HG03159 (cell line): ENCODE measurements at regions not wholly inside any gene's neighbourhood (a gene's known extent, or its start where the extent isn't known, plus 50 kb on each side); places are given as distances from the start of the nearest gene placed in this dataset.

Experiments used
- ATAC-seq: cut with Tn5 transposase; IDR thresholded peaks from one replicate; pipeline ENCODE4 v1.9.1; 2021; ENCODE audit warnings: mild to moderate bottlenecking, moderate library complexity; ENCODE audit not compliant: unreplicated experiment

DNA sequence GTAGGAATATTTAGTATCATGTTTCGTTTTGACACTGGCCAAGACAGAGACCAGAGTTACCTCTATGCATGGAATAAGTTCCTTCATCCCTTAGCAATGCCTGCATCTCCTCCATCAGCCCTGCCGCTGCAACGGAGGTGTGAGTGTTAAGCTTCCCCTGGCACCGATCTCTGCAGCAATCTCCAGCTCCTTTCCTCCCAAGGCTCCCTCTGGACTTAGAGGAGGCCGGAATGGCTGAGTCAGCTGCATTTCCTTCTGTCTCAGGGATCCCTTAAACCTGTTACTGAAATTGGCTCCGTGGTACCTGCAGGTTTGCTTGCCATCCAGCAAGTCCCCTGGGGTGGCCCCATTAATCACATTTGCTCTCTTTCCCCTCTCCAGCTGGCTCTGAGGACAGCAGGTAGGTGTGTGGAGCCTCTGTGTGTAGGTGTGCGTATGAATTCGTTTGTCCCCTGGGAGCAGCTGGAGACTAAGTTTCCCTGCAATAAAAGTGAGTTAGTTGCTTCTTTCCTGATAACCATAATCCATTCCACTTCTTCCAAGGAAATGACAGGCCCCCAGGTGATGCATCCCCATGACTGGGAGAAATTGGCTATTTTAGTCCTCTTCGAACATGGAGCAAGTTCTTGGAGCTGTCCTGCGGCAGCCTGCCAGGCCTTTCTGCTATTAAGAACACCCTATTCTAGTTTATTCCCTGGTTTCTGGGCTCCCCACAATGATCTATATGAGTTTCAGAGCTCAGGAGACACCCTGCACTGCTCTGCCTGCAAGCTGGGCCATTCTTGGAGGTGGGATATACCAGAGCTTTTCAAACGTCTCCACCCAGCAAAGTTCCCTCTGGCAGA lies 457.2 kb upstream of the CADM1 start:
- ATAC-seq, result no peak

DNA sequence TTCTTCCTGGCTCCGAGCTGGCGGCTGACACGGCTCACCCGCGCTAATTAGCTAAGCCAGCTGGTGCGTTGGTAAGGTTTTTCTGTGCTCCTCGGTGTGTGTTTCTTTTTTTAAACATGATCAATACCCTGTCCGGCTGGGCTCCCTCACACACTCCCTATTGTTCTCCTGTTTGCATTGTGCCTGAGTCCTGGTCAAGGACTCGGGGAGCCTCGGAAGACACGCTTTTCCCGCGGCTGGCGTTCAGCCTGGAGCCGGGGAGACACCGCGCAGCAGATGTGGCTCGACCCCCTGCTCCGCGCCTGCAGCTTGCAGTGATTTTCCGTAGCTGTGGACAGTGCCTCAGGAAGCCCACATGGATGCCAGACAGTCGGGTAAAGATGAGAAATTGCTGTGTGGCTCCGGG lies 454.9 kb upstream of the CADM1 start:
- ATAC-seq, result no peak

GRCh38 chr11:115958089-115959000 lies 454.1 kb upstream of the CADM1 start:
- no peak for ATAC-seq

- ATAC-seq, result no peak
These were observed 451.6 kb upstream of the CADM1 start for GRCh38 chr11:115955803-115956202.

- no peak for ATAC-seq
These were observed 446.4 kb upstream of the CADM1 start for GRCh38 chr11:115950660-115951059.

DNA sequence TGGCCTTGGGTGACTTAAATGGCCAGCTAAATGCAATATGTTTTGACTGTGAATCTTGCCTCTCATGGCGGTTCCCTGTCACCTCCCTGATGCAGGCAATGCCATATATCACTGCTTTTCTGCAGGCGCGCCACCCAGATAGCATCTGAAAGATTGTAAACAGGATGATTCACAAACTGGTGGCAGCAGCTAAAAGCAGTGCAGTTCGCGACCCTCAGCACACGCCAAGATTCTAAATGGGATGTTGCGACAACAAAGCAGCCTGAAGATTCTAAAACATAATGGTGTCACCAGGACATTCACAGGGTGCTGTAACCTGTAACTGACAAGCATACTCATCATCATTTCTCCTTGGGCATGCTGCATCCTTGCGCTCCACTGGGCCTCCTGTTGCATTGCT lies 440.4 kb upstream of the CADM1 start:
- no peak for ATAC-seq

DNA sequence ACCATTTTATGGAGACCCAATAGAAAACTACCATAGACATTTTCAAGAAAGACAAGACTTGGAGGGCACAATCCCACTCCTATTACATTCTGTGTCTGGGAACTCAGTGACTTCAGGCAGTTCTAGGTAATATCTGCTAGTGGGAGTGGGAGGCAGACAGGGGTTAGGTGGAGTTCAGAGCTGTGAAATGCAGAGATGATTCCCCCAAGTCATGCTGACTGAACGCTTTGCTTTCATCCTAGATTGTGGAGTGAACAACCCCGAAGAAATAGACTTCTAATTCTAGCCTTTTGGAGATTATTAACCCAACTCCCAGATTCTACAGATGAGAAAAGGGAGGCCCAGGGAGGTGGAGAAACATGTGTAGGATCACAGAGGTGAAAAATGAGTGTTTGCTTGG lies 437.8 kb upstream of the CADM1 start:
- no peak for ATAC-seq

- no peak for ATAC-seq
These were observed 437.3 kb upstream of the CADM1 start for GRCh38 chr11:115941481-115941993.

GRCh38 chr11:115941044-115941443 lies 436.8 kb upstream of the CADM1 start:
- ATAC-seq, result no peak

DNA sequence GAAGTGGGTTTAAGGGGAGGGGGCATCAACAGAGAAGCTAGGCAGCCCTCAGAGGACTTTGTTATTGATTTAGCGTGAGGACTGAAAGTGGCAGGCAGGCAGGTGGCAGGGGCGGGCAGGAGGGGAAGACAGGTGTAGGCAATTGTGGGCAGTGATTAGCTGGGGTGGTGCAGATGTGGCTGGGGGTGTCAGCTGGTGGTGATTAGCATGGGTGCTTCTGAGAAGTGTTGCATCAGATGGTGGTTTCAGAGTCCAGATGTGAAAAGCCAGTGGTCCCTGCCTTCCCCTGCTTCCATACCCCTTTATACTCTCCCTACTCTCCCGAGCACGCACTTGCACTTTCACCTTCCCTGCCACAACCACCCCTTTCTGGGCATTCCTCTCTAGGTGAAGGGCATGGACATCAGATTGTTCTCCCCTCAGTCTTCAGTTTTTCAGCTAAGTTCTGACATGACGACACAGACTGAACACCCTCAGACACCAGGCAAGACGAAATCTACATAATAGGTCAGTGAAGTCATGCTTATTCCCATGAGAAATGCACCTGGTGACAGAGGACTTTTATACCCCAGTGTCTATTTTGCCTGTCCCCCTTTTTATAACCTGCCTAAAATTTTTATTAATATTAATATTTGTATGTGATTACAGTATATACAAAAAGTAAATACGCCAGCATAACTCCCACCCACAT lies 435.7 kb upstream of the CADM1 start:
- no peak for ATAC-seq

GRCh38 chr11:115939104-115939730 lies 435.0 kb upstream of the CADM1 start:
- ATAC-seq, result no peak

DNA sequence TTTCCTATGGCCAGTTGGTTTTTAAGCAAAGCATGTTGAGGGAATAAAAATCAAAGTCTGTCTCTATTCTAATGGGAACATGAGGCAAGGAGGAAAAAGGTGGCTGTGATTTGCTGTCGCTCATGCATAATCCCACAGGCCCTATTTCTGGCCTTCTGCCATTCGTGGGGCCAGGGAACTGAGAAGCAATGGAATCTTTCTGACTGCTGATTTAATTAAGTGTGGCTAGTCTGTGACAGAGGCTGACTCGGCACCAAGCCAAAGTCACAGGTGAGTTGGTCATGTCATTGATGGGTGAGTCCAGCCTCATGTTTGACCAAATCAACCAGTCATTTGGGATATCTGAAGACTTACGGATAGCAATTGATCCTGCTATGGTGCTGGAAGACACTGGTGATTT lies 429.3 kb upstream of the CADM1 start:
- no peak for ATAC-seq

GRCh38 chr11:115931548-115932083 lies 427.4 kb upstream of the CADM1 start:
- ATAC-seq, result no peak

- ATAC-seq, result peak; percentile 41
These were observed 426.8 kb upstream of the CADM1 start for GRCh38 chr11:115930886-115931547.

GRCh38 chr11:115930291-115930690 lies 426.1 kb upstream of the CADM1 start:
- ATAC-seq, result no peak

GRCh38 chr11:115929618-115930129 lies 425.5 kb upstream of the CADM1 start:
- peak; percentile 17 for ATAC-seq

DNA sequence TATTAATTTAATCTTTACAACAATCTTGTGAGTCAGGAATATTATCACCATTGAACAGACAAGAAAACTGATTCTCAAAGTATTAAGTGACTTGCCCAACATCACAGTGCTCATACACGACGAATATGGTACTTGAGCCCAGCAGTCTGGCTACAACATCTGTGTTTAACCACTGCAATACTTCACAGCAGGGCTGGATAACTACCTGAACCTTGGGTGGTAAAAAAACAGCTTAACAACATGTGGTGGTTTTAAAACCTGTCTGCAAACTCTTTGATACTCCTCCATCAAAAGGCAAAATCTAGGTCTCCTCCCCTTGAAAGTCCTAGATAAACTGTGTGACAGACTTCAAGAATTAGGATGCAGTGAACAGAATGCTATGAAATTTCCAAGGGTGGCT lies 424.6 kb upstream of the CADM1 start:
- no peak for ATAC-seq

DNA sequence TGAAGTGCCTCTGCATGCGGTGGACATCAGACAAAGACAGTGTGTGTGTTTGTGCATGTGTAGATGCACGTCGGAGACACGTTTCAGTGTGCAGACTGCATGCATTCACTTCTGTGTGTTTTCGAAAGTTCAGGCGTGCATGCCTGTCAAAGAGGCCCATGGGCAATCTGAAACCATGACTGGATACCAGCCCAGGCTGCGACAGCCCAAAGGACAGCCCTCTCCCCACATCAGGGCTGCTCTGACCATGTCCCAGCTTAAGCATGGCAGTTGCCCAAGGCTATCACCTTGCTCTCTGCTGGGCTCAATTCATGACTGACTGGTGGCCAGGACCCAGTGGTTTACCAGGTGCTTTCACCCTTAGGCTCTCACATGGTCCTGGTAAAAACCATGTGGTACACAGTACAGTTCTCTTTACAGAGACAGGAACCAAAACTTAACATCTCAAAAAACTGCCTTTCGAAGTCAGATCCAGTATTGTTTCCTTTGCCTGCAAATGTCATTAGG lies 423.7 kb upstream of the CADM1 start:
- peak; percentile 51 for ATAC-seq

DNA sequence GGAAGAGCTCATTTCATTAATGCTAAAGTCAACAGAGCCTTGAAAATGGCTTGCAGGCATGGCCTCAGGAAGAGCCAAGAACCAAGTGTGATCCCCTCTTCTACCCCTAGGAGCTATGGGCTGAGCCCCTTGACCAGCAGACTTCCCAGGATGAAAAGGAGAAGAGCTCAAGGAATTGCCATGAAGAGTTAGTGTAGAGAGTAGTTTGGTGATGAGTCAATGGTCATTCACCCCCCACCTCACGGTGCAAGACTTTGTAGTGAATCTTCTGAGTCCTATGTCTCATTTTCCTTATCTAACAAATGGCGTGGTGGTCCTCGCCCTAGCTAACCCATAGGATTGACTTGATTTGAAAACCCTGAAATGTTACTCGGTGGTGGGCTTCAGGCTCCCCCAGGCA lies 422.4 kb upstream of the CADM1 start:
- no peak for ATAC-seq
